Vagina (tissue), 2 donors: ENCODE measurements at regions not wholly inside any gene's neighbourhood (a gene's known extent, or its start where the extent isn't known, plus 50 kb on each side); places are given as distances from the start of the nearest gene placed in this dataset.

Experiments used
- DNase-seq, 2 donors: peaks; one replicate each; pipeline ENCODE4 v3.0.0-alpha.2; 2017; ENCODE audit errors: extremely low spot score in 2 of 2
- H3K27ac ChIP-seq: fragments of 200-600 bp; sonication (generic); one replicate; pipeline ENCODE4 v1.5.1; 2019
- H3K27me3 ChIP-seq: fragments of 200-600 bp; sonication (generic); one replicate; pipeline ENCODE4 v1.5.1; 2019
- H3K36me3 ChIP-seq, 2 donors: fragments of 200-600 bp; sonication (generic); one replicate each; pipeline ENCODE4 v1.5.1; 2017 to 2019
- H3K4me1 ChIP-seq: fragments of 200-600 bp; sonication (generic); one replicate; pipeline ENCODE4 v1.5.1; 2019
- H3K4me3 ChIP-seq, 2 donors: fragments of 200-600 bp; sonication (generic); 1 replicate in 1 of 2; 2 replicates in 1 of 2; pipeline ENCODE4 v1.5.1; 2016 to 2019
- H3K9me3 ChIP-seq: fragments of 200-600 bp; sonication (generic); one replicate; pipeline ENCODE4 v1.5.1; 2019
- POLR2A ChIP-seq, 2 donors: fragments of 450-650 bp; IDR thresholded peaks; one replicate each; pipeline ENCODE4 v1.6.1; 2017; ENCODE audit warnings: antibody characterized with exemption in 2 of 2, mild to moderate bottlenecking in 2 of 2, moderate library complexity in 2 of 2
- POLR2AphosphoS5 ChIP-seq, 2 donors: sonication (generic); formaldehyde crosslinking; IDR thresholded peaks; one replicate each; pipeline ENCODE4 v1.9.0; 2017; ENCODE audit warnings: antibody characterized with exemption in 2 of 2, mild to moderate bottlenecking in 2 of 2, low read depth in 1 of 2; ENCODE audit not compliant: insufficient read depth in 1 of 2
- intact Hi-C: fragments of 100-400 bp; cut with DNase I; formaldehyde crosslinking; loops from one replicate; pipeline ENCODE4 v1.15.1; 2023
- TF ChIP-seq, protein P1 (sequence below), 3 experiments: fragments of 450-650 bp in 2 of 3; fragments of 200-600 bp in 1 of 3; sonication (generic) in 1 of 3; IDR thresholded peaks; one replicate each; pipeline ENCODE4 v1.5.1; 2017 to 2019; ENCODE audit warnings: antibody characterized with exemption in 3 of 3, mild to moderate bottlenecking in 2 of 3, moderate library complexity in 2 of 3

DNA sequence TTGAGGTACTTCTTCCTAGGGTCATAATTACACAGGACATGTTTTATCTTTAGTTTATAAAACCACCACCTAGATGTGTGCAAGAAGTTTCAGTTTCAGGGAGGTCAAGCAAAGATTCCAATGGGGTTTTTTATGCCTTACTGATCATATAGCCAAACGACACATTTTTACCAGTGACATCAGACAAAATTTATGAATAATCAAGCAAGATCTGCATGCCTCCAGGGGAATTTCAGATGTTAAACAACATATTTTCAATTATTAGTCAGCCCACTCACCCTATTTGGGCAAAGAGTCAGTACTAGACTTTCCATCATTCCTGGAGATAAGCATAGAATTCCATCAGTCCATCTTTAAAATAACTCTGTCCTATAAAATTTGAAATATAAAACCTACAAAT, 867.4 kb downstream of the KCNT2 start:
- DNase-seq, result no peak
- TF ChIP-seq POLR2AphosphoS5 (IDR thresholded peaks at IDR 0.05; ENCODE audit: insufficient read depth in 1 of 2, low read depth in 1 of 2) (no peak), POLR2A (IDR thresholded peaks at IDR 0.05) (no peak)
- TF ChIP-seq, protein P1, sequence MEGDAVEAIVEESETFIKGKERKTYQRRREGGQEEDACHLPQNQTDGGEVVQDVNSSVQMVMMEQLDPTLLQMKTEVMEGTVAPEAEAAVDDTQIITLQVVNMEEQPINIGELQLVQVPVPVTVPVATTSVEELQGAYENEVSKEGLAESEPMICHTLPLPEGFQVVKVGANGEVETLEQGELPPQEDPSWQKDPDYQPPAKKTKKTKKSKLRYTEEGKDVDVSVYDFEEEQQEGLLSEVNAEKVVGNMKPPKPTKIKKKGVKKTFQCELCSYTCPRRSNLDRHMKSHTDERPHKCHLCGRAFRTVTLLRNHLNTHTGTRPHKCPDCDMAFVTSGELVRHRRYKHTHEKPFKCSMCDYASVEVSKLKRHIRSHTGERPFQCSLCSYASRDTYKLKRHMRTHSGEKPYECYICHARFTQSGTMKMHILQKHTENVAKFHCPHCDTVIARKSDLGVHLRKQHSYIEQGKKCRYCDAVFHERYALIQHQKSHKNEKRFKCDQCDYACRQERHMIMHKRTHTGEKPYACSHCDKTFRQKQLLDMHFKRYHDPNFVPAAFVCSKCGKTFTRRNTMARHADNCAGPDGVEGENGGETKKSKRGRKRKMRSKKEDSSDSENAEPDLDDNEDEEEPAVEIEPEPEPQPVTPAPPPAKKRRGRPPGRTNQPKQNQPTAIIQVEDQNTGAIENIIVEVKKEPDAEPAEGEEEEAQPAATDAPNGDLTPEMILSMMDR (IDR thresholded peaks at IDR 0.05), result no peak
- Histone ChIP-seq H3K4me1 (no peaks in the 10 kb centered on the region), H3K4me3 (no peak overlapping the region), H3K27ac (no peak overlapping the region), H3K9me3 (no peaks in the 10 kb centered on the region), H3K36me3 (no peaks in the 10 kb centered on the region), H3K27me3 (no peaks in the 10 kb centered on the region)
- intact Hi-C loops, result no loop called here

DNA sequence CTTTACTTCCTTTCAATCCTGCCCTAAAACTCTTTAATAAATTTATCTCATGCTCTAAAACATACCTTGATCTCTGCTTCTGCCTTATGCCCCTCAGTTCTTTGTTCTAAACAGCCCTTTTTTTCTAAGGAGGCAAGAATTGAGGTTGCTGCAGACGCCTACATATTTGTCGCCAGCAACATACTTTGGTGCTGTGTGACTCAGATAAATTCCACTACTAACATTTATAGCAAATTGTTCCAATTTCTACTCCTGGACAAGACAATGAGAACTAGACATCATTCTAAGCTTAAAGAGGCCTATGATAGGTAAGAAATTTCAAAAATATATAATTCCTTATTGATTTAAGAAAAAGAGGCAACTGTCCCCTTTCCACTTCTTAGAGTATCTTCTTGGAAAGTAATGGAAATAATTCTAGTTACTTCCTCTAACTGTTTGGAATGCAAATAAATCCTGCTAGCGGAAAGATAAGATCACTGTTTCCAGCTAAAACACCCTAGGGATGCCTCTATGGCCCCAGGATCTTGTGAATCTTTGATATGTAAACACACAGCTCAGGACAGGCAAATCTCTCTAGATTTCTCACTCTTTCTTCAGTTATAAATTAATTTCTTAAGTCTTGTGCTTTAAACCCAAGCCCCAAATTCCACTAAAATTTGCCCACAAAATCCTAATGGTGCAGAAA, 869.1 kb downstream of the KCNT2 start:
- Histone ChIP-seq H3K36me3 (no peaks in the 10 kb centered on the region), H3K27me3 (no peaks in the 10 kb centered on the region), H3K4me3 (no peak overlapping the region), H3K9me3 (no peaks in the 10 kb centered on the region), H3K4me1 (no peaks in the 10 kb centered on the region), H3K27ac (no peak overlapping the region)
- intact Hi-C loops, result no loop called here
- TF ChIP-seq, protein P1 (IDR thresholded peaks at IDR 0.05), result no peak
- TF ChIP-seq POLR2AphosphoS5 (IDR thresholded peaks at IDR 0.05; ENCODE audit: insufficient read depth in 1 of 2, low read depth in 1 of 2) (no peak), POLR2A (IDR thresholded peaks at IDR 0.05) (no peak)
- no peak for DNase-seq

DNA sequence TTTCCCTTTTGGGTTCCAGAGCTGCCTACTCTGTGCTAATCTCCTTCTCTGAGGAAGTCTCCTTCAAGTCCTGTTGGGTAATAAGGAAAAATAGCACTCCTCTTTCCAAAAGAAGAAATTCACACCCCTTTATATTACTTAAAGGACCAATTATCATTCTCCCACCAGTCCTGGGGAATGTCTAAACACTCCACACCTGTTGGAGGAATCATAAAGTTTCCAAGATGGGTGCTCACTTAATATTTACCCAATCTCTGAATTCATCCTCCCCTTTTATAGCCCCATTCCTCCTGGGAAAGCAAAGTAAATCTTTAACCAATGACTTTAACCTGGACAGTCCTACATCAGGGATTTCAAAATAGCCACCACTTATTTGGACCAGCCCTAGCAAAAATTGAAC, 873.1 kb downstream of the KCNT2 start:
- intact Hi-C loops, result no loop called here
- TF ChIP-seq, protein P1 (IDR thresholded peaks at IDR 0.05), result no peak
- TF ChIP-seq POLR2AphosphoS5 (IDR thresholded peaks at IDR 0.05; ENCODE audit: insufficient read depth in 1 of 2, low read depth in 1 of 2), result no peak
- no peak for TF ChIP-seq POLR2A (IDR thresholded peaks at IDR 0.05)
- H3K27ac ChIP-seq, result no peak overlapping the region
- H3K9me3 ChIP-seq, result no peaks in the 10 kb centered on the region
- DNase-seq, result no peak
- H3K4me3 ChIP-seq, result no peak overlapping the region
- no peaks in the 10 kb centered on the region for H3K4me1 ChIP-seq
- H3K36me3 ChIP-seq, result no peaks in the 10 kb centered on the region
- H3K27me3 ChIP-seq, result no peaks in the 10 kb centered on the region

DNA sequence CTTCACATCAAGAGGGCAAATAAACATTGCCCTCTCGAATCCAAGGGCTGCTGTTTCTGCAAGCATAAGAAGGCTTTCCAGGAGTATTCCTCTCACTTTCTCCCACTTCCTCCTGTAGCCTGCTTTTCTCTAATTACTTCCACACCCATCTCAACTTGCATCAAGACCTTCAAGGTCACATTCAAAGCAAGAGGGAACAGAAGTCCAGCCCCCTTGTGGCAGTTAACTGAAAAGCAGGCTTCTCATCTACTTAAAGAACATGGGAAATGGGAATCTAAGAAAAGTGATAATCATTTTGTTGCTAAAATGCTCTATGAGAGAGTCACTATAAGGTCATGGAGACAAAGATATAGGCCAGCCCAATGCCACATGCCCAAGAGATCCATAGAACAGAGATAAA, 874.4 kb downstream of the KCNT2 start:
- Histone ChIP-seq H3K4me3 (no peak overlapping the region), H3K9me3 (no peaks in the 10 kb centered on the region), H3K27ac (no peak overlapping the region), H3K4me1 (no peaks in the 10 kb centered on the region), H3K27me3 (no peaks in the 10 kb centered on the region), H3K36me3 (no peaks in the 10 kb centered on the region)
- no peak for DNase-seq
- intact Hi-C loops, result no loop called here
- TF ChIP-seq POLR2A (IDR thresholded peaks at IDR 0.05) (no peak), POLR2AphosphoS5 (IDR thresholded peaks at IDR 0.05; ENCODE audit: insufficient read depth in 1 of 2, low read depth in 1 of 2) (no peak)
- TF ChIP-seq, protein P1 (IDR thresholded peaks at IDR 0.05), result no peak

DNA sequence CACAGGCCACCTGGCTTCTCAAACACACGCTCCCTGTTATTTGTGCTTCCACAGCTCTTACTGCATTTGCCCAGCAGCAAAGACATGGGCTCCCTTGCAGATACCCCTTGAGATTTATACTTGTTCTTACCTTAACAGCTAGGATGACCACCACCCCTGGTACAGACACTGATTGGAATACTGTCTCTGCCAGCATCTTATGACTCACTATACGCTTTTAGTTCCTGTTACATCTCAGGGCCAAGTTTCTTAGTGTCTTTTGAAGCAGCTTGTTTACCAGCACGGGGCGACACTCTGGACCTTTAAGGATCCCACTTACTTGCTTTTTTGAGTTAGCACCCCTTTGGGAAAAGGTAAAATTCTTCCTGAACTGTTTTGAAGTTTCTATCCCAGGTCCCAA, 874.8 kb downstream of the KCNT2 start:
- no peaks in the 10 kb centered on the region for H3K4me1 ChIP-seq
- H3K27ac ChIP-seq, result no peak overlapping the region
- TF ChIP-seq, protein P1 (IDR thresholded peaks at IDR 0.05), result no peak
- TF ChIP-seq POLR2A (IDR thresholded peaks at IDR 0.05), result no peak
- no peak for TF ChIP-seq POLR2AphosphoS5 (IDR thresholded peaks at IDR 0.05; ENCODE audit: insufficient read depth in 1 of 2, low read depth in 1 of 2)
- H3K4me3 ChIP-seq, result no peak overlapping the region
- H3K36me3 ChIP-seq, result no peaks in the 10 kb centered on the region
- no peaks in the 10 kb centered on the region for H3K27me3 ChIP-seq
- DNase-seq, result no peak
- intact Hi-C loops, result no loop called here
- H3K9me3 ChIP-seq, result no peaks in the 10 kb centered on the region
